Stomach (tissue), 4 donors: ENCODE measurements at regions not wholly inside any gene's neighbourhood (a gene's known extent, or its start where the extent isn't known, plus 50 kb on each side); places are given as distances from the start of the nearest gene placed in this dataset.

Source experiments
- POLR2A ChIP-seq, 4 donors: fragments of 450-650 bp; IDR thresholded peaks; one replicate each; pipeline ENCODE4 v1.6.1; 2016; ENCODE audit warnings: antibody characterized with exemption in 4 of 4, control low read depth in 2 of 4, mild to moderate bottlenecking in 1 of 4, moderate library complexity in 1 of 4
- POLR2AphosphoS5 ChIP-seq, 3 donors: sonication (generic); formaldehyde crosslinking; IDR thresholded peaks; one replicate each; pipeline ENCODE4 v1.6.1; 2016; ENCODE audit warnings: antibody characterized with exemption in 3 of 3
- TF ChIP-seq, protein P1 (sequence below), 7 experiments: fragments of 450-650 bp in 4 of 7; fragments of 200-600 bp in 3 of 7; sonication (generic) in 3 of 7; IDR thresholded peaks; one replicate each; pipeline ENCODE4 v1.5.1; 2016 to 2019; ENCODE audit warnings: antibody characterized with exemption in 7 of 7, control low read depth in 2 of 7, mild to moderate bottlenecking in 1 of 7

DNA sequence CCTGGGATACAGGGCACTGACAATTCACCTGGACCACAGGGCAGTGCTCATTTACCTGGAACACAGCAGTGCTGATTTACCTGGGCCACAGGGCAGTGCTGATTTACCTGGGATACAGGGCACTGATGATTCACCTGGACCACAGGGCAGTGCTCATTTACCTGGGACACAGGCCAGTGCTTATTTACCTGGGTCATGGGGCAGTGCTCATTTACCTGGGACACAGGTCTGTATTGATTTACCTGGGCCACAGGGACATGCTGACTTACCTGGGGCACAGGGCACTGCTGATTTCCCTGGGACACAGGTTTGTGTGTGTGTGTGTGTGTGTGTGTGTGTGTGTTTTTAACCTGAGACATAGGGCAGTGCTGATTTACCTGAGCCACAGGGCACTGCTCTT lies 261.7 kb downstream of the MATN1 start:
- TF ChIP-seq, protein P1, sequence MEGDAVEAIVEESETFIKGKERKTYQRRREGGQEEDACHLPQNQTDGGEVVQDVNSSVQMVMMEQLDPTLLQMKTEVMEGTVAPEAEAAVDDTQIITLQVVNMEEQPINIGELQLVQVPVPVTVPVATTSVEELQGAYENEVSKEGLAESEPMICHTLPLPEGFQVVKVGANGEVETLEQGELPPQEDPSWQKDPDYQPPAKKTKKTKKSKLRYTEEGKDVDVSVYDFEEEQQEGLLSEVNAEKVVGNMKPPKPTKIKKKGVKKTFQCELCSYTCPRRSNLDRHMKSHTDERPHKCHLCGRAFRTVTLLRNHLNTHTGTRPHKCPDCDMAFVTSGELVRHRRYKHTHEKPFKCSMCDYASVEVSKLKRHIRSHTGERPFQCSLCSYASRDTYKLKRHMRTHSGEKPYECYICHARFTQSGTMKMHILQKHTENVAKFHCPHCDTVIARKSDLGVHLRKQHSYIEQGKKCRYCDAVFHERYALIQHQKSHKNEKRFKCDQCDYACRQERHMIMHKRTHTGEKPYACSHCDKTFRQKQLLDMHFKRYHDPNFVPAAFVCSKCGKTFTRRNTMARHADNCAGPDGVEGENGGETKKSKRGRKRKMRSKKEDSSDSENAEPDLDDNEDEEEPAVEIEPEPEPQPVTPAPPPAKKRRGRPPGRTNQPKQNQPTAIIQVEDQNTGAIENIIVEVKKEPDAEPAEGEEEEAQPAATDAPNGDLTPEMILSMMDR (IDR thresholded peaks at IDR 0.05): no peak
- TF ChIP-seq POLR2AphosphoS5 (IDR thresholded peaks at IDR 0.05): no peak
- no peak for TF ChIP-seq POLR2A (IDR thresholded peaks at IDR 0.05)
